ENCODE measurements at regions not wholly inside any gene's neighbourhood (a gene's known extent, or its start where the extent isn't known, plus 50 kb on each side); places are given as distances from the start of the nearest gene placed in this dataset.
"Not testable (repeated sequence)": the region's sequence is repeated elsewhere in the genome, so short reads cannot be mapped to it uniquely, and the experiment has no call there.

DNA sequence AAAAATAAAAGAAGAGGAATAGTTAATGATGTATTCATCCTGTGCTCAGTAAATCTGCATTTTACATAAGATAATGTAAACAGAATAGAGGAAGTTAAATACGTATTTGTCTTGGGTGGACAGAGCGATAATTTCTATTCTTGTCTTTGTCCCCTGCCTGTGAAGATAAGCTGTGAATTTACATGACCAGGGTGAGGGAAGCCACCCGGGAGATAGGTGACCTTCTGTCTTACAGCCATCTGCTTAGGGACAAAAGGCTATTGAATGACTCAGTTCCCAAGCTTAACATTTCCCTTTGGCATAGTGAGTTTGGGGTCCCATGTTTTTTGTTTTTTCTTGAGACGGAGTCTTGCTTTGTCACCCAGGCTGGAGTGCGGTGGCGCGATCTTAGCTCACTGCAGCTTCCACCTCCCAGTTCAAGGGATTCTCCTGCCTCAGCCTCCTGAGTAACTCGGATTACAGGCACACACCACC, 88.7 kb upstream of the KCTD7 start:
- no peak for DNase-seq (ENCODE audit: low spot score)

DNA sequence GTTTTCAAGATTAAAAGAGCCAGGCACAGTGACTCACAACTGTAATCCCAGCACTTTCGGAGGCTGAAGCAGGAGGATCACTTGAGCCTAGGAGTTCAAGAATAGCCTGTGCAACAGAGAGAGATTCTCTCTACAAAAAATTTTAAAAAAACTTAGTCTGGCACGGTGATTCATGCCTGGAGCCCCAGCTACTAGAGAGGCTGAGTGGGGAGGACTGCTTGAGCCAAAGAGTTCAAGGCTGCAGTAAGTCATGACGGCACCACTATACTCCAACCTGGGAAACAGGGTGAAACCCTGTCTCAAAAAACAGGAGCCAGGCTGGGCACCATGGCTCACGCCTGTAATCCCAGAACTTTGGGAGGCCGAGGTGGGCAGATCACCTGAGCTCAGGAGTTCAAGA, 86.6 kb upstream of the KCTD7 start:
- no peak for DNase-seq (ENCODE audit: low spot score)

DNA sequence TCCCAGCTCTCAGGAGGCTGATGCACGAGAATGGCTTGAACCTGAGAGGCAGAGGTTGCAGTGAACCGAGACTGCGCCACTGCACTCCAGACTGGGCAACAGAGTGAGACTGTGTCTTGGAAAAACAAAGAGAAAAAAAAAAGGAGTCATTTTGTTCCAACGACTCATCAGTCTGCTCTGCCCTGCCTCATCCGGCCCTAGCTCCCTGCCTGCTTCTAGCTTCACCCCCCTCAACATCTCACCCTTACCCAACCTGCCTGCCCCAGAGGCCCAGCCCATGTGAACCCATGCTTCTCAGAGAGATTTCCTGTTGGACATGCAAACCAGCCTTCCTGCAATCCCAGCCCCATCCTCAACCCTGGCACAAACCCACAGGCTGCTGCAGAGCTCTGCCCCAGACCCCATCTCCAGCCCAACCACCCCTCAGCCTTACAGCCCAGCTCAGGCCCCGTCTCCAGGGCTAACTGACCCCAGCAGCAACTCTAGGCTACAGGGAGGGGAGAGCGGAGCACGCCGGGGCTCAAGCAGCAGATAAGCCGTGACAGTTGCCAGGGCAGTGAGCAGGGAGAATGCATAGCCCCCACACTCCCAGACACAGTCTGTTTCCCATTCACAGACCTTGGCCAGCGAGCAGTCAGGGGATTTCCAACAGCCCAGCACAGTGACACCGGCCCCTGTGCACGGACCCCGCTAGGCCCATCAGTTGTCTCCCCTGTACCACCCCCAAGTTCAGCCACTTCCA, 86.0 kb upstream of the KCTD7 start:
- no peak for DNase-seq (ENCODE audit: low spot score)

DNA sequence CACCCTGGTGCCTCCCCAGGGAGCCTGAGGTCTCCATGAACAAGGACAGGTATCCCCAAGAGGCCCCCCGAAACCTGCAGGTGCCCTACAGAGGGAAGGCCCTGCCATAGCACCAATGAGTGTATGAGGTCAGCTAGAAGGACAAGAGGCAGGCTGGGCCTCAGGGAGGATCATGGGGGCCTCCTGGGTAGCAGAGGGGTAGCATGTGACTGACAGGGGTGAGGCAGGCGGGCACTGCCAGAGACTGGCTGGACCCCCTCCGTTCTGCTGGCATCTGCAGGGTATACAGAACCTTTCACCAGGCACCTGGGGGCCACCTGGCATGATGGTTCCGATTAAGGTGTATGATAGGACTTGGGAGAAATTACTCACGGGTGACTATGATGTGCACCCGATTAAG, 79.2 kb upstream of the KCTD7 start:
- no peak for DNase-seq (ENCODE audit: low spot score)

DNA sequence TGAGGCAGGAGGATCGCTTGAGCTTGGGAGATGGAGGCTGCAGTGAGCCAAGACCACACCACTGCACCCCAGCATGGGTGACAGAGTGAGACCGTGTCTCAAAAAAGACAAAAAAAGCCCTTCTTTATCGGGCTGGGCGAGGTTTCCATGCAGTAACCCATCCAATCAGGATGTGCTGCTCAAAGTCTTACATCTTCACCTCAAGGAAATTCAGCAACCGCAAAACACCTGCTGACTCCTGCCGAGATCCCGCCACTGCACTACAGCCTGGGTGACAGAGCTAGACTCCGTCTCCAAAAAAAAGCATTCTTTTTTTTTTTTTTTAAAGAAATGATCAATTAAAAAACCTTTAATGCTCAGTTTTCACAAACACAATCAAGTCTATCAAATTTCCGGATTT, 75.7 kb upstream of the KCTD7 start:
- DNase-seq (ENCODE audit: low spot score) = no peak

DNA sequence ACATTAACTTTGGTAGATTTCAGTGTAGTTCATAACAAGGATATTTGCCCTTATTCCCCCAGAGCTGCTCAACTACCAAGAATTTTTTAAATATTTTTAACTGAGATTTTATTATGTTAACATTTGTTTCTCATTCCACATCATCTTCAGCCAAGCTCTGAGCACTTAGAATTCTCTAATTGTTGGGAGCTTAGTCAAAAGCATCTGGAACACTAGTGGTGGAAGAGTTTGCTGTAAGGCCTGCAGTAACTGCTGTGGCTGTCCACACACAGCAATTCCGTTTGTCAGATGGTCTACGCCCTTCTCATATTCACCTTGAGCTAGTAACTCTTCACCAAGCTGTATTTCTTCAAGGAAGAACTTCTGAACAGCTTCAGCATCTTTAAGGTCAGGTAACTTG, 75.0 kb upstream of the KCTD7 start:
- DNase-seq (ENCODE audit: low spot score) = not testable (repeated sequence)

DNA sequence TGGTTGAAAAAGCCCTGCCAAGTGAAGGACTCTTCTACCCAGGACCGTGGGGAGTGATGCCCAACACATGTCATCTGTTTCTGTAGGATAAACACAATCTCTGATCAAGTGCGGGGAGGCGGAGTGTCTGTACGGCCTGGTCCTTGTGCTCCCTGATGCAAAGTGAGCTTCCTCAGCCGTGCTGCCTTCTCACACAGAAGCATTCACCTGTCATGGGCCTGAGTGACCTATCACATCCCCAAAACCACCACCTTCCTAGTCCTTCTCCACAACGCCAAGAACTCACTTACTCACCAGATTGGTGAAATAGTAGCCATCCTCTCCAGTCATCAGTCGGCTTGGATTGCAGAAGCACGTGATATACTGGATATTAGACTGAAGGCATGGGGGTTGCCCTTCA, 74.4 kb upstream of the KCTD7 start:
- DNase-seq (ENCODE audit: low spot score) = not testable (repeated sequence)

DNA sequence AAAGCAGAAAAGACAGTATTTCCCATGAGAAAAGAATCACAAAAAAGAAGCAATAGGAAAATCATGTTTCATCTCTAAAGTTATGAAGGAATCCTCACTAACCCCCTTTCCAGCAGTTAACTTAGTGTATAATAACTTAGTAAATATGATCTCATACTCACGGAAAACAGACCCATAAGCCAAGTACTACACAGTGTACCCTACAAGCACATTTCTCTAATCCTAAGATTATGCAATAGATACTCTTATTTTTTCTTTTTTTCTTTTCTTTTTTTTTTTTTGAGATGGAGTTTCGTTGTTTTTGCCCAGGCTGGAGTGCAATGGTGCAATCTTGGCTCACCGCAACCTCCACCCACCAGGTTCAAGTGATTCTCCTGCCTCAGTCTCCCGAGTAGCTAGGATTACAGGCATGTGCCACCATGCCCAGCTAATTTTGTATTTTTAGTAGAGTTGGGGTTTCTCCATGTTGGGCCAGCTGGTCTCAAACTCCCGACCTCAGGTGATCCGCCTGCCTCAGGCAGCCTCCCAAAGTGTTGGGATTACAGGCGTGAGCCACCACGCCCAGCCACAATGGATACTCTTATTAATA, 73.7 kb upstream of the KCTD7 start:
- DNase-seq (ENCODE audit: low spot score) = not testable (repeated sequence)

DNA sequence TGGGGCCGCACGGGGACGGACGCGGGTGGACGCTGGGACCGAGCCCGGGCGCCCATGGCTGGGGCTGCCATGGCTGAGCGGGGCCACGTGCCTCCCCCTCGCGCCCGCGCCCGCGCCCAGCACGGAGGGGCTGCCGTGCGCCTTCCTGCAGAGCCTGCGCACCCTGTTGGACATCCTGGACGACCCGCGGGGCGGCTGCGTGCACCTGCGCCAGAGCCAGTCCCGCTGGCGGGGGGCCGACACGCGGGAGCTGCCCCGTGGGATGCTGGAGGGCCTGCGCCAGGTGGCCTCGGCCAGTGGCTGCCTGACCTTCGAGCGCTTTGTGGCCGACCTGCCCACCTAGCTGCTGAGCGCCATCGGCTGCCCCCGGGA, 72.5 kb upstream of the KCTD7 start:
- DNase-seq (ENCODE audit: low spot score) = no peak

DNA sequence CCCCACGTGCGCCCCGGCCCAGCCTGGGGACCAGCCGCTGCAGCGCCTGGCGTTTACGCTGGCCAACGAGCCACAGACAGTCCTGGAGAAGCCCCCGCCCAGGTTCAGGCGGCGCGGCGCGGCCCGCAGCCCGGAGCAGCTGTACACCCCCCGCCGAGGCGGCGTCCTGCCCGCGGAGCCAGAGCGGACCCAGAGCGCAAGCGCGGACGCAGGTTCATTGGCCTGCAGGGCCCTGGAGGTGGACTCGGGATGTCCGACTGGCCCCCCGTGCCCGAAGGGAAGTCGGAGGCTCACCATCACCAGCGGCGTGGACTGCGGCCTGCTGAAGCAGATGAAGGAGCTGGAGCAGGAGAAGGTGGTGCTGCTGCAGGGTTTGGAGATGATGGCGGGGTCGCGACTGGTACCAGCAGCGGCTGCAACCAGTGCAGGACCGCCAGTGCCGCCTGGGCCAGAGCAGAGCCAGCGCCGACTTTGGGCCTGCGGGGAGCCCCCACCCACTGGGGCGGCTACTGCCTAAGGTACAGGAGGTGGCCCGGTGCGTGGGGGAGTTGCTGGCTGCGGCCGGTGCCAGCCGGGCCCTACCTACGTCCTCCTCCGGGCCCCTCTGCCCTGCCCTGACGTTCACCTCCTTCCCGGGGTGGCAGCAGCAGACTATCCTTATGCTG, 72.0 kb upstream of the KCTD7 start:
- no peak for DNase-seq (ENCODE audit: low spot score)

DNA sequence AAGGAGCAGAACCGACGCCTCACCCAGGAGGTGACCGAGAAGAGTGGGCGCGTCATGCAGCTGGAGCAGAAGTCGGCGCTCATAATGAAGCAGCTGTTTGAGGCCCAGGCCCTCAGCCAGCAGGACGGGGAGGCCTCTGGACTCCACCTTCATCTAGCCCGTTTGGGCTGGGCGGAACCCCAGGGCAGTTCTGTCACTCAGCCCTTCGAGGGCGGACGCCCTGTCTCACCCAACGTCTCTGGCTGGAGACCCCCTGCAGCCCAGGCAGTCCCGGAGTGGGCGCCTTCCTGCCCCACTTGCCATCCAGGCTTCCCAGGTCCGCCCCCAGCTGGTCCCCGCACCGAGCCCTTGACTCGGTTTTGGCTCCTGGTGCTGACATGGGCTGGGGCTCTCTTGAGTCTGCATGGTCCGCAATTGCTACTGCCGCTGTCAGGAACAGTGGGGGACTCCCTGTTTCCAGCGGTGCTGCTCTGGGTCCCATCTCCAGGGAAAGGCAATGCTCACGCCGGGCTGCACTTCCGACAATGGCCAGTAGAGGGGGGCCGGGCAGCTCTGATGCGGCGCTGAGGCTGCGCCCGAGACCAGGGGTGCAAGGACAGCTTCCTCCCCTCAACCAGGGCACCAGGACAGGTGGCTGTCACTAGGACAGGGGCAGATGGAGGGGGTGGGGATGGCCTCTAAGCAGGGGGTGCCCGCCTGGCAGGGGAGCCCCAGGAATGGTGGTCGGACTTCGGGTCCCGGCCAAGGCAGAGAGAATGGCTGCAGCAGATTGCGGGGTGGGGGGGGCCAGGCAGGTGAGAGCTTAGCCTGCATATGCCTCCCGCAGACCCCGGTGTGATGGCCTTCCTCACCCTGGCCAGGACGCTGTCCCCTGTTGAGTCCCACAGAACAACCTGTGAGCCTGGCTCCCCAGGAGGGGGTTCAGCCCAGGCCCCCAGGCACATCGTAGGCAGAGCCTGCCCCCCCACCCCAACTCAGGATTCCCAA, 71.2 kb upstream of the KCTD7 start:
- peak; percentile 78 for DNase-seq (ENCODE audit: low spot score)

DNA sequence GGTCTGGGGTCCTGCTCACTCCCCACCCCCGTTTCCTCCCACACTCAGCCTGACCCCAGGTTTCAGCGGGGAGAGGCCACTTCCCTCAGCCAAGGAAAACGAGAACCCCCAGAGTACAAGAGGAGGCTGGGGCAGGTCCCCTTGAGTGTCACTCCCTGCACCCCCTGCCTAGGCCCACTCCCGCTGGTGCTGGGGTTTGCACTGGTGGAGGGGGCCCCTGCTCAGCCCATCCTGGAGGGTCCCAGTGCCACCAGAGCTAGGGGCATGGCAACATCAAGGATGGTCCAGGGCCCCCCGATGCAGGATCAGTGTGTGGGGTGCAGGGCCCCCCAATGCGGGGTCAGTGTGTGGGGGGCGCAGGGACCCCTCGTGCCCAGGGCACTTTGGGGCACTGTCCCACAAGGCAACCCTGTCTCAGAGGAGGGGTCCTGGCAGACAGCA, 70.5 kb upstream of the KCTD7 start:
- no peak for DNase-seq (ENCODE audit: low spot score)

DNA sequence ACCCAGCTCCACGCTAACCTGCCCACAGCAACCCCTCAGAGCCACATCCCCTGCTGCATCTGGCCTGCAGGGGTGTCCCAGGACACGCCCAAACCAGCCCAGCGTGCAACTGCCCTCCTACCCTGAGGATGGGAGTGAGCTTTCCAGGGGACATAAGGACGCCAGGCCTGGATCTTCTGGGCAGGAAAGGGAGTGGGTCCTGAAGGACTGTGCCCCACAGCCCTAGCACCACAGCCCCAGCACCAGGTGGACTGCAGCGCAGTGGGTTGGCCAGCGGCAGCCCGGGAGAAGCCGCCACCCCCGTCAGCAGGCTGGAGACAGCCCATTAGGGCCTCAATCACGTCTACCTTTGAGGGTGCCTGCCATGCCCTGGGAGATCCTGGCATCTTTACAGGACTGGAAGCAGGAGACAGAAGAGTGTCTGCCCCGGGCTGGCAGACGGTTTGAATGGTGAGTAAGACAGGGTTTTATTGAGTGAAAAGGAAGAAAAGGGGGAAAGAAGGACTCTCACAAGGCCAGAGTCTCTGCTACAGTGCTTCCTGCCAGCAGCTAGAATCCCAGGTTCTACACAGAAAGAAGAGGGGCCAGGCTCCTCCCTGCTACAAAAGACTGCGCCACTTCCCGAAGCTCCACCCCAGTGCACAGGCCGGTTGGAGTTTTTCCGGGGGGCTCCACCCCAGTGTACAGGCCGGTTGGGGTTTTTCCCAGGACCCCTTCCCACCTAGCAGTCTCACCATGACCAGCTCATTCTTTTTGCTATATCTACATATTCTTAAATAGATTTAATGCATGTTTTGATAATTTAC, 69.8 kb upstream of the KCTD7 start:
- DNase-seq (ENCODE audit: low spot score) = no peak

DNA sequence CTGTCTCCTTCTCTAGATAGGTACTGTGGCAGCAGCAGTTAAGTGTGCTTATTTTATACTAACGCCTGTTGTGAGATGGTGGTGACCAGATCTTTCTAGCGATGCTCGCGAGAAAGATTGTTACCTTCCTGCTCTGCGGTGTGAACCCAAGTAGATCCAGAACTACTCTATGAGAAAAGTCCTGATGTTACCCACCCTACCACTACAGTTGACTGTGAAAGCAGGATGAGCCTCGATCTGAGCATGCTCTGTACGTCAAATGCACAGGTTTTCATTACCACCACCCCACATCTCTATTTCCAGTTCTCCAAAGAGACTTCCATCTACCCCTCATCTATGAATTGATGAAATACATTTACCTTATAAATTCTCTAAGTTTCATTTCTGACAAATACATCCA, 64.6 kb upstream of the KCTD7 start:
- no peak for DNase-seq (ENCODE audit: low spot score)

DNA sequence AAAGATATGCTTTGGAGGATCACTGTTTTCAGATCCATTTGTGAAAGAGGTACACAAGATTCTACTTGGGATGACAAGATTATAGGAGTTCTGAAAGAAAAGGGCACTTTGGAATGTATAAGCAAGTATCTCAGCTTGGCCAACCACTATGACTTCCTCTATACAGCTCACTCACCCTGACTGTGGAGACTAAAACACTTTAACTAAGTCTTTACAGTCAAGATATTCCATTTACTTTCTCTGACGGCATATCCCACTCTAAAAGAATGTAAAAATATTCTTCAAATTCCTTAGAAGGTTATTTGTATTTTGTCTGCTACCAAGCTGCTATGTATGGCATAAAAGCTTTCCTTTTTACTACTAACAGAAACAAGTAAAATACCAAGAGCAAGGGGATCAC, 58.5 kb upstream of the KCTD7 start:
- not testable (repeated sequence) for DNase-seq (ENCODE audit: low spot score)

DNA sequence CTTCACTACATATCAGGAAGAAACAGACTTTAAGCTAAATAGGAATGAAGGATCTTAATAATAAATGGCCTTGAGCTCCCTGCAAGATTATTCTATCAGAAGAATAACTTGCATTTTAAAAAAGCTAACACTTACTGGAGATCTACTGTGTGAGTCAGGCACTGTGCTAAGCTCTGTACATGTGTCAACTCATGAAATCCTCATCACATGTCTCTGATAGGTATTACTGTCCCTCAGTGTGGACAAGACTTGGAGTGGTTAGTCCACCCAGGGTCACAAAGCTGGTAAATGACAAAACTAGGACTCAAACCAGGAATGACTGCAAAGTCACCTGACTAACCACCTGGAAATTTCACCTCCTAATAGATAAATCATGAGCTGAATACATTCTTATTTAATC, 57.1 kb upstream of the KCTD7 start:
- DNase-seq (ENCODE audit: low spot score) = no peak

DNA sequence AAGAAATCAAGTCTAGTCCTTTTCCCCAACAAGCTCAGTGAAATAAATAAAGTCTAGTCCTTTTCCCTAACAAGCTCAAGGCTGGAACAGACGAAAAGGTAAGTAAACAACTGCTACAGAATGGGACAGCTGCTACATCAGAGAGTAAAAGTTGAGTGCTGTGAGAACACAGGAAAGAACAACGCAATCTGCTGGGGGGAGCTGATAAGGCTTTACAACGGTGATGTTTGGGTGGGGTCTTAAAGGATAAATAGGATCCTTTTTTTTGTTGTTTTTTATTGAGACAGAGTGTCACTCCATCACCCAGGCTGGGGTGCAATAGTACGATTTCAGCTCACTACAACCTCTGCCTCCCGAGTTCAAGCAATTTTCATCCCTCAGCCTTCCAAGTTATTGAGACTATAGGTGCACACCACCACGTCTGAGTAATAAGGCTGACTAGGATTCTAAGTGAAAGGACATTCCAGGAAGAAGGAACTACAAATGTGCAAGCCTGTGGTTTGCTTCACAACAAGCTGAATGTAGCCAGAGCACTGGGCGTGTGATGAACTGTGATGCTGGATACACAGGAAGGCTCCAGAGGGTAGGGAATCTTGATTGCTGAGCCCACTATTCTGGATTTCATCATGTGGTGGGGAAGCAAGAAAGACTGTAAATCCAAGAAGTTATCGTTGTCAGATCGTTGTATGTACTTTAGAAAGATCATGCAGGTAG, 54.7 kb upstream of the KCTD7 start:
- not testable (repeated sequence) for DNase-seq (ENCODE audit: low spot score)

DNA sequence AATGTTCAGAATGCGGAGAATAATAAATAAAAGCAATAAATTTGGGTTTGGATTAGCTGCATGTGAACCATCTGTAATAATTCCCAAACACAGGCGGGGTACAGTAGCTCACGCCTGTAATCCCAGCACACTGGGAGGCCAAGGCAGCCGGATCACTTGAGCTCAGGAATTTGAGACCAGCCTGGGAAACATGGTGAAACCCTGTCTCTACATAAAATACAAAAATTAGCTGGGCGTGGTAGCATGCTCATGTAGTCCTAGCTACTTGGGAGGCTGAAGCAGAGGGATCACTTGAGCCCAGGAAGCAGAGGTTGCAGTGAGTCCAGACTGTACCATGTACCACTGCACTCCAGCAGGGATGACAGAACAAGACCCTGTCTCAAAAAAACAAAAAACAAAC, 53.9 kb upstream of the KCTD7 start:
- DNase-seq (ENCODE audit: low spot score) = not testable (repeated sequence)

DNA sequence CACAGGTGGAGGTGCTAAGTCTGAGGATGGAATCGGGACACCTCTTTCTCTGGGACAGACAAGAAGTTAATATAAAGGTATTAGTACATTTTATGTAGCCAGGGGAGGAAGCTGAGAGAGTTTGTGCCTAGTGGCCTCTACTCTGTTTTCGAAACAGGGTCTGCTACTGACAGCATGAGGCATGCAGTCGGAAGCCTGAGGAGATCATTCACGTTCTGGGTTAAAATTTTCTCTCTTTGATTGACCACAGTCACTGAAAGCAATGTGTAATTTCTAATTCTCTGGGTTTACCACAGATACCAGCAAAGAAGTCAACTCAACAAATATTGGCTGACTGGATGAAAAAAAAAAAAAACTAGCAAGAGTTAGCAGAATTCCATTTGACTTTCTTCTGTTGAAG, 53.3 kb upstream of the KCTD7 start:
- no peak for DNase-seq (ENCODE audit: low spot score)

DNA sequence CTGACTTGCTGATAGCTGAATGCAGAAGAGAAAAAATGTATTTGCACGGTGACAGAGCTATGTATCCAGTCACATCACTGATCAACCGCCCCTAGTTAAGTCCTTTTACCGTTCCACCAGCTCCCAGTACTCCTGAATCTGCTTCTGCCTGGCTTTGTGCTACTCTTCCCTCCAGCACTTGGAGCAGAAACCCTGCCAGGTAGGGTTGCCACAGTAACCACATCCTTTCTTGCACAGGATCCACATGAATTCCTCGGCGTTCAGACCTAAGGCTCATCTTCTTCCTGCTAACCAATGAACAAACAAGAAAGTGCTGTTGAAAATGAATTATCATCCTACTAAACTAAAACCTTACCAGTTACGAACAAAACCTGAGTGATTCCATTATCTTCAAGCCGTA, 52.0 kb upstream of the KCTD7 start:
- DNase-seq (ENCODE audit: low spot score) = no peak

All from hepatic stellate cell (primary cell).